H9 (cell line): ENCODE measurements at regions not wholly inside any gene's neighbourhood (a gene's known extent, or its start where the extent isn't known, plus 50 kb on each side); places are given as distances from the start of the nearest gene placed in this dataset.

Experiments used
- DNase-seq: peaks from one replicate; pipeline ENCODE4 v3.0.0-alpha.2; 2017
- H2AFZ ChIP-seq: one replicate; pipeline ENCODE4 v1.6.1; 2013; ENCODE audit warnings: mild to moderate bottlenecking, low read length, control low read depth, moderate library complexity
- H2AK5ac ChIP-seq: 2 replicates; pipeline ENCODE4 v1.6.1; 2013; ENCODE audit warnings: low read length, control low read depth, mixed read lengths; ENCODE audit not compliant: insufficient read length
- H2BK120ac ChIP-seq: one replicate; pipeline ENCODE4 v1.6.1; 2013; ENCODE audit warnings: low read depth, mild to moderate bottlenecking, low read length, control low read depth, inconsistent platforms; ENCODE audit not compliant: poor library complexity, severe bottlenecking
- H2BK12ac ChIP-seq: 2 replicates; pipeline ENCODE4 v1.6.1; 2013; ENCODE audit warnings: low read length, control low read depth, mixed read lengths, low read depth; ENCODE audit not compliant: insufficient read length
- H2BK15ac ChIP-seq: 2 replicates; pipeline ENCODE4 v1.6.1; 2013; ENCODE audit warnings: low read depth, low read length, control low read depth
- H2BK20ac ChIP-seq: one replicate; pipeline ENCODE4 v1.6.1; 2013; ENCODE audit warnings: low read depth, mild to moderate bottlenecking, low read length, control low read depth, inconsistent platforms; ENCODE audit not compliant: poor library complexity, severe bottlenecking
- H2BK5ac ChIP-seq: 2 replicates; pipeline ENCODE4 v1.6.1; 2013; ENCODE audit warnings: low read length, control low read depth, mixed read lengths; ENCODE audit not compliant: insufficient read length
- H3K14ac ChIP-seq: 2 replicates; pipeline ENCODE4 v1.6.1; 2013; ENCODE audit warnings: low read length, control low read depth; ENCODE audit not compliant: insufficient read depth
- H3K18ac ChIP-seq: 2 replicates; pipeline ENCODE4 v1.6.1; 2013; ENCODE audit warnings: low read depth, mild to moderate bottlenecking, mixed read lengths, low read length, control low read depth; ENCODE audit not compliant: insufficient read length
- H3K23ac ChIP-seq: 2 replicates; pipeline ENCODE4 v1.6.1; 2013; ENCODE audit warnings: low read length, control low read depth, mixed read lengths, low read depth; ENCODE audit not compliant: insufficient read length
- H3K23me2 ChIP-seq: 2 replicates; pipeline ENCODE4 v1.6.1; 2013; ENCODE audit warnings: low read depth, mild to moderate bottlenecking, mixed read lengths, low read length, control low read depth; ENCODE audit not compliant: insufficient read length, poor library complexity, severe bottlenecking
- H3K27ac ChIP-seq: 2 replicates; pipeline ENCODE4 v1.5.1; 2013; ENCODE audit warnings: low read length, control low read depth, mixed read lengths, low read depth; ENCODE audit not compliant: insufficient read length
- H3K27me3 ChIP-seq: 2 replicates; pipeline ENCODE4 v1.6.1; 2013; ENCODE audit warnings: low read length, control low read depth, inconsistent platforms; ENCODE audit not compliant: insufficient read depth
- H3K4ac ChIP-seq: 2 replicates; pipeline ENCODE4 v1.6.1; 2013; ENCODE audit warnings: low read depth, mild to moderate bottlenecking, control low read depth, inconsistent platforms, low read length, moderate library complexity
- H3K4me1 ChIP-seq: 2 replicates; pipeline ENCODE4 v1.6.1; 2013; ENCODE audit warnings: low read length, control low read depth, inconsistent platforms; ENCODE audit not compliant: insufficient read depth
- H3K4me2 ChIP-seq: 2 replicates; pipeline ENCODE4 v1.6.1; 2013; ENCODE audit warnings: low read length, control low read depth, mixed read lengths; ENCODE audit not compliant: insufficient read length, insufficient read depth
- H3K56ac ChIP-seq: 2 replicates; pipeline ENCODE4 v1.6.1; 2013; ENCODE audit warnings: low read depth, mild to moderate bottlenecking, mixed read lengths, low read length, control low read depth; ENCODE audit not compliant: insufficient read length
- H3K79me1 ChIP-seq: 2 replicates; pipeline ENCODE4 v1.6.1; 2013; ENCODE audit warnings: low read depth, mild to moderate bottlenecking, moderate library complexity, low read length, control low read depth, inconsistent platforms; ENCODE audit not compliant: insufficient read depth, poor library complexity, severe bottlenecking
- H3K79me2 ChIP-seq: 2 replicates; pipeline ENCODE4 v1.6.1; 2013; ENCODE audit warnings: low read length, control low read depth, inconsistent platforms; ENCODE audit not compliant: insufficient read depth
- H3K9ac ChIP-seq: 2 replicates; pipeline ENCODE4 v1.6.1; 2013; ENCODE audit warnings: low read length, control low read depth, mixed read lengths; ENCODE audit not compliant: insufficient read length; ENCODE audit errors: extremely low read depth
- H3K9me3 ChIP-seq: one replicate; pipeline ENCODE4 v1.6.1; 2013; ENCODE audit warnings: low read depth, low read length, inconsistent platforms; ENCODE audit not compliant: control insufficient read depth
- H3T11ph ChIP-seq: one replicate; pipeline ENCODE4 v1.6.1; 2013; ENCODE audit warnings: mild to moderate bottlenecking, low read length, control low read depth, inconsistent platforms
- H4K20me1 ChIP-seq: one replicate; pipeline ENCODE4 v1.6.1; 2013; ENCODE audit not compliant: control insufficient read depth, insufficient read length, insufficient read depth
- H4K5ac ChIP-seq: 2 replicates; pipeline ENCODE4 v1.6.1; 2013; ENCODE audit warnings: low read depth, mild to moderate bottlenecking, mixed read lengths, low read length, control low read depth; ENCODE audit not compliant: insufficient read length
- H4K8ac ChIP-seq: replicated peaks from 2 replicates; pipeline ENCODE4 v1.6.1; 2013; ENCODE audit warnings: low read length, control low read depth, mixed read lengths, low read depth; ENCODE audit not compliant: insufficient read length
- H4K91ac ChIP-seq: 2 replicates; pipeline ENCODE4 v1.6.1; 2013; ENCODE audit warnings: low read depth, mild to moderate bottlenecking, moderate library complexity, mixed read lengths, low read length, control low read depth; ENCODE audit not compliant: insufficient read length
- H3K27ac Mint-ChIP-seq, 3 experiments: 2 replicates in 2 of 3; 3 replicates in 1 of 3; pipeline ENCODE4 v1.8.0; 2020 to 2021; ENCODE audit warnings: mixed read lengths in 3 of 3, mild to moderate bottlenecking in 1 of 3, moderate library complexity in 1 of 3
- H3K27me3 Mint-ChIP-seq: 2 replicates; pipeline ENCODE4 v1.8.0; 2021; ENCODE audit warnings: low read depth, mild to moderate bottlenecking, moderate library complexity, mixed read lengths
- H3K36me3 Mint-ChIP-seq, 3 experiments: 2 replicates in 2 of 3; 3 replicates in 1 of 3; pipeline ENCODE4 v1.8.0; 2020 to 2021; ENCODE audit warnings: low read depth in 3 of 3, mixed read lengths in 3 of 3; ENCODE audit not compliant: insufficient read depth in 1 of 3
- H3K4me1 Mint-ChIP-seq, 2 experiments: 2 replicates each; pipeline ENCODE4 v1.8.0; 2020; ENCODE audit warnings: mixed read lengths in 2 of 2
- H3K4me3 Mint-ChIP-seq, 2 experiments: 2 replicates in 1 of 2; 3 replicates in 1 of 2; pipeline ENCODE4 v1.8.0; 2020 to 2021; ENCODE audit warnings: mild to moderate bottlenecking in 2 of 2, mixed read lengths in 2 of 2, moderate library complexity in 1 of 2
- H3K9me3 Mint-ChIP-seq, 2 experiments: 2 replicates in 1 of 2; 3 replicates in 1 of 2; pipeline ENCODE4 v1.8.0; 2020; ENCODE audit warnings: mild to moderate bottlenecking in 2 of 2, mixed read lengths in 2 of 2, moderate library complexity in 1 of 2
- WGBS: extraction: QIAGEN DNeasy Blood & Tissue Kit; methylation state at CpG from one replicate; pipeline ENCODE4 v1.1.7; 2013; ENCODE audit warnings: missing lambda C conversion rate, low lambda C conversion rate, mixed read lengths; ENCODE audit not compliant: insufficient read length; ENCODE audit errors: extremely low coverage; 5-methylcytosine and 5-hydroxymethylcytosine counted together
- TF ChIP-seq, protein P1 (sequence below): fragments of 200-600 bp; sonication (generic); conservative IDR thresholded peaks from 3 replicates; pipeline ENCODE4 v1.8.0; 2021; ENCODE audit warnings: antibody characterized with exemption, mild to moderate bottlenecking

DNA sequence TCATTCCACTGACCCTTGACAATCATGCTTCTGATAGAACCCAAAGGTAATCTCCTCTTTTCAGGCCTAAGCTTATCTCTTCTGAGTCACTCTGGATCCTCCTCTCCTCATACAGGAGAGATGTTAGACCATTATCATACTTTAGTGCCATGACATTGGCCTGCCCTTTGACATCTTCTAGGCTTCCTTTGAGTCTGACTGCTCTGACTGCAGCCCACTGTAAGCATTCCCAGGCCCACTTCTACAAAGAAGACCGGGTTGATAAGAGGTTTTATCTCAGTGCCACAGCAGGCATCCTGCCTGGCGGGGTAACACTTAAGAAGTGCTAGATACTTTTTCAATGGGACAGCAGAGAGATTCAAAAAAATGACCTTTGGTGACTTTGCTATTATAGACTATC, 438.0 kb downstream of the KCNA4 start:
- H3K4ac ChIP-seq = no peak overlapping the region
- Mint-ChIP-seq H3K9me3 (peaks cover 5 to 7% of the 10 kb centered on the region in 2 experiments; a peak in 4 of 5 replicates), H3K4me1 (peaks cover 6% of the 10 kb centered on the region in 2 experiments; a peak in 2 of 4 replicates), H3K27ac (peak overlapping the region in 1 of 3 experiments; percentile 2; a peak in 1 of 7 replicates), H3K27me3 (no peaks in the 10 kb centered on the region), H3K36me3 (peaks cover 0 to 5% (median 0%) of the 10 kb centered on the region in 3 experiments; a peak in 2 of 7 replicates), H3K4me3 (no peak overlapping the region)
- H2BK20ac ChIP-seq = no peak overlapping the region
- no peak overlapping the region for H2BK5ac ChIP-seq
- H3K56ac ChIP-seq = no peak overlapping the region
- no peaks in the 10 kb centered on the region for H4K20me1 ChIP-seq
- TF ChIP-seq, protein P1, sequence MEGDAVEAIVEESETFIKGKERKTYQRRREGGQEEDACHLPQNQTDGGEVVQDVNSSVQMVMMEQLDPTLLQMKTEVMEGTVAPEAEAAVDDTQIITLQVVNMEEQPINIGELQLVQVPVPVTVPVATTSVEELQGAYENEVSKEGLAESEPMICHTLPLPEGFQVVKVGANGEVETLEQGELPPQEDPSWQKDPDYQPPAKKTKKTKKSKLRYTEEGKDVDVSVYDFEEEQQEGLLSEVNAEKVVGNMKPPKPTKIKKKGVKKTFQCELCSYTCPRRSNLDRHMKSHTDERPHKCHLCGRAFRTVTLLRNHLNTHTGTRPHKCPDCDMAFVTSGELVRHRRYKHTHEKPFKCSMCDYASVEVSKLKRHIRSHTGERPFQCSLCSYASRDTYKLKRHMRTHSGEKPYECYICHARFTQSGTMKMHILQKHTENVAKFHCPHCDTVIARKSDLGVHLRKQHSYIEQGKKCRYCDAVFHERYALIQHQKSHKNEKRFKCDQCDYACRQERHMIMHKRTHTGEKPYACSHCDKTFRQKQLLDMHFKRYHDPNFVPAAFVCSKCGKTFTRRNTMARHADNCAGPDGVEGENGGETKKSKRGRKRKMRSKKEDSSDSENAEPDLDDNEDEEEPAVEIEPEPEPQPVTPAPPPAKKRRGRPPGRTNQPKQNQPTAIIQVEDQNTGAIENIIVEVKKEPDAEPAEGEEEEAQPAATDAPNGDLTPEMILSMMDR = no peak
- H2BK12ac ChIP-seq = no peak overlapping the region
- H4K91ac ChIP-seq = no peak overlapping the region
- no peak overlapping the region for H3K9ac ChIP-seq
- no peaks in the 10 kb centered on the region for H3K23me2 ChIP-seq
- no peak overlapping the region for H2AK5ac ChIP-seq
- no peaks in the 10 kb centered on the region for H3K79me1 ChIP-seq
- no peak overlapping the region for H3K23ac ChIP-seq
- H4K8ac ChIP-seq = no peak overlapping the region
- no CpG with 5 or more reads among the region's 2 CpGs for WGBS
- H3K27ac ChIP-seq = no peak overlapping the region
- H2AFZ ChIP-seq = no peak overlapping the region
- no peak overlapping the region for H3T11ph ChIP-seq
- no peak overlapping the region for H4K5ac ChIP-seq
- no peak overlapping the region for H2BK15ac ChIP-seq
- H3K14ac ChIP-seq = no peak overlapping the region
- H3K79me2 ChIP-seq = no peaks in the 10 kb centered on the region
- no peak overlapping the region for H2BK120ac ChIP-seq
- no peaks in the 10 kb centered on the region for H3K9me3 ChIP-seq
- H3K4me2 ChIP-seq = no peak overlapping the region
- DNase-seq = no peak
- H3K4me1 ChIP-seq = no peaks in the 10 kb centered on the region
- no peaks in the 10 kb centered on the region for H3K27me3 ChIP-seq
- no peak overlapping the region for H3K18ac ChIP-seq
